Tibial artery (tissue), 4 donors: ENCODE measurements at regions not wholly inside any gene's neighbourhood (a gene's known extent, or its start where the extent isn't known, plus 50 kb on each side); places are given as distances from the start of the nearest gene placed in this dataset.
A peak's percentile ranks its signal among the peaks of the same experiment; 100 is the strongest.

Experiments used
- DNase-seq, 2 donors: peaks; one replicate each; pipeline ENCODE4 v3.0.0-alpha.2; 2019
- H3K27ac ChIP-seq, 2 donors: fragments of 200-600 bp; sonication (generic) in 1 of 2; 1 replicate in 1 of 2; 2 replicates in 1 of 2; pipeline ENCODE4 v1.5.1; 2018 to 2019; ENCODE audit warnings: mild to moderate bottlenecking in 1 of 2
- H3K27me3 ChIP-seq, 2 donors: fragments of 200-600 bp; sonication (generic) in 1 of 2; one replicate each; pipeline versions ENCODE4 v1.5.1 to v1.6.0; 2016 to 2019
- H3K36me3 ChIP-seq, 3 donors: fragments of 200-600 bp; sonication (generic) in 2 of 3; one replicate each; pipeline ENCODE4 v1.5.1; 2016 to 2019; ENCODE audit warnings: mild to moderate bottlenecking in 2 of 3
- H3K4me1 ChIP-seq, 4 donors: fragments of 200-600 bp; sonication (generic) in 2 of 4; 1 replicate in 3 of 4; 2 replicates in 1 of 4; pipeline ENCODE4 v1.5.1; 2016 to 2019
- H3K4me3 ChIP-seq, 2 donors: fragments of 200-600 bp; sonication (generic) in 1 of 2; 1 replicate in 1 of 2; 2 replicates in 1 of 2; pipeline ENCODE4 v1.5.1; 2018 to 2019; ENCODE audit warnings: mild to moderate bottlenecking in 2 of 2
- H3K9me3 ChIP-seq, 3 donors: fragments of 200-600 bp; sonication (generic) in 1 of 3; one replicate each; pipeline ENCODE4 v1.5.1; 2016 to 2019
- CTCF ChIP-seq, 2 experiments: fragments of 200-600 bp in 1 of 2; fragments of 450-650 bp in 1 of 2; IDR thresholded peaks; one replicate each; pipeline ENCODE4 v1.5.1; 2017 to 2019; ENCODE audit warnings: antibody characterized with exemption in 2 of 2, mild to moderate bottlenecking in 1 of 2, moderate library complexity in 1 of 2
- intact Hi-C: fragments of 100-400 bp; cut with DNase I; formaldehyde crosslinking; loops from one replicate; pipeline ENCODE4 v1.15.0; 2023; ENCODE audit warnings: low total_unique reads

GRCh38 chr13:50387051-50387581, 371.9 kb downstream of the KCNRG start:
- DNase-seq, result peak in 1 of 2 donors; percentile 48
- peak overlapping the region; percentile 9 to 28 for H3K4me3 ChIP-seq

GRCh38 chr13:50388481-50388880, 373.2 kb downstream of the KCNRG start:
- no peaks in the 10 kb centered on the region for H3K9me3 ChIP-seq
- H3K4me3 ChIP-seq, result no peak overlapping the region
- H3K4me1 ChIP-seq, result peaks cover 0 to 21% (median 6%) of the 10 kb centered on the region in 4 donors
- no peak overlapping the region for H3K27ac ChIP-seq
- H3K36me3 ChIP-seq, result no peaks in the 10 kb centered on the region
- no peak for DNase-seq
- TF ChIP-seq CTCF (IDR thresholded peaks at IDR 0.05), result no peak
- no peaks in the 10 kb centered on the region for H3K27me3 ChIP-seq
- intact Hi-C loops, result no loop called here

More at GRCh38 chr13:50387051-50387581, 371.9 kb downstream of the KCNRG start:
- Histone ChIP-seq H3K9me3 (no peaks in the 10 kb centered on the region), H3K27me3 (no peaks in the 10 kb centered on the region), H3K27ac (peak overlapping the region; percentile 68 to 76), H3K36me3 (no peaks in the 10 kb centered on the region), H3K4me1 (peaks cover 0 to 21% (median 6%) of the 10 kb centered on the region in 4 donors)
- intact Hi-C loops, result no loop called here
- TF ChIP-seq CTCF (IDR thresholded peaks at IDR 0.05), result peak in 1 of 2 experiments; percentile 15

GRCh38 chr13:50389726-50390125, 374.5 kb downstream of the KCNRG start:
- Histone ChIP-seq H3K36me3 (no peaks in the 10 kb centered on the region), H3K4me1 (peaks cover 0 to 21% (median 6%) of the 10 kb centered on the region in 4 donors), H3K9me3 (no peaks in the 10 kb centered on the region), H3K27me3 (no peaks in the 10 kb centered on the region), H3K27ac (no peak overlapping the region), H3K4me3 (no peak overlapping the region)
- intact Hi-C loops, result no loop called here
- no peak for DNase-seq
- no peak for TF ChIP-seq CTCF (IDR thresholded peaks at IDR 0.05)

- Histone ChIP-seq H3K36me3 (no peaks in the 10 kb centered on the region), H3K4me1 (peaks cover 0 to 19% (median 6%) of the 10 kb centered on the region in 4 donors), H3K27ac (no peak overlapping the region), H3K27me3 (no peaks in the 10 kb centered on the region), H3K9me3 (no peaks in the 10 kb centered on the region), H3K4me3 (no peak overlapping the region)
- DNase-seq, result no peak
- TF ChIP-seq CTCF (IDR thresholded peaks at IDR 0.05), result no peak
- intact Hi-C loops, result no loop called here
Measured at GRCh38 chr13:50390503-50391248, 375.4 kb downstream of the KCNRG start.

- Histone ChIP-seq H3K27ac (no peak overlapping the region), H3K4me3 (no peak overlapping the region)
- intact Hi-C loops, result no loop called here
Measured at GRCh38 chr13:50392977-50393376, 377.7 kb downstream of the KCNRG start.

More at GRCh38 chr13:50392977-50393376, 377.7 kb downstream of the KCNRG start:
- no peak for TF ChIP-seq CTCF (IDR thresholded peaks at IDR 0.05)
- H3K27me3 ChIP-seq, result no peaks in the 10 kb centered on the region
- H3K4me1 ChIP-seq, result no peaks in the 10 kb centered on the region
- H3K36me3 ChIP-seq, result no peaks in the 10 kb centered on the region
- H3K9me3 ChIP-seq, result no peaks in the 10 kb centered on the region
- DNase-seq, result no peak
